ENCODE measurements at regions not wholly inside any gene's neighbourhood (a gene's known extent, or its start where the extent isn't known, plus 50 kb on each side); places are given as distances from the start of the nearest gene placed in this dataset.

- TF ChIP-seq EZH2 (IDR thresholded peaks at IDR 0.05; ENCODE audit: insufficient read depth, poor library complexity, severe bottlenecking) (no peak), EZH2phosphoT487 (IDR thresholded peaks at IDR 0.05; ENCODE audit: insufficient read depth, low read depth) (no peak)
These were observed 83.3 kb upstream of the KCNH8 start for GRCh38 chr3:19065027-19065426.

Data from GM23248 (cell line).